GM12875 (cell line): ENCODE measurements at regions not wholly inside any gene's neighbourhood (a gene's known extent, or its start where the extent isn't known, plus 50 kb on each side); places are given as distances from the start of the nearest gene placed in this dataset.
"Not testable (repeated sequence)": the region's sequence is repeated elsewhere in the genome, so short reads cannot be mapped to it uniquely, and the experiment has no call there.

Experiments used
- H3K4me3 ChIP-seq: one replicate; pipeline ENCODE4 v1.5.1; 2011; ENCODE audit warnings: low read depth, low read length, control low read depth
- CTCF ChIP-seq: IDR thresholded peaks from 2 replicates; pipeline ENCODE4 v1.5.1; 2011; ENCODE audit warnings: low read depth, mild to moderate bottlenecking, control low read depth, inconsistent platforms, low read length, moderate library complexity, borderline replicate concordance; ENCODE audit not compliant: insufficient read depth

GRCh38 chr9:118692613-118693012 lies 676.6 kb downstream of the BRINP1 start:
- no peak overlapping the region for H3K4me3 ChIP-seq
- TF ChIP-seq CTCF, result no peak

- no peak overlapping the region for H3K4me3 ChIP-seq
- TF ChIP-seq CTCF, result no peak
Measured at GRCh38 chr9:118693645-118694044, 675.6 kb downstream of the BRINP1 start.

GRCh38 chr9:118695249-118695648 lies 674.0 kb downstream of the BRINP1 start:
- not testable (repeated sequence) for H3K4me3 ChIP-seq

GRCh38 chr9:118701985-118702384 lies 667.2 kb downstream of the BRINP1 start:
- no peak for TF ChIP-seq CTCF
- H3K4me3 ChIP-seq, result no peak overlapping the region

GRCh38 chr9:118711843-118712242 lies 657.4 kb downstream of the BRINP1 start:
- no peak for TF ChIP-seq CTCF
- H3K4me3 ChIP-seq, result no peak overlapping the region

GRCh38 chr9:118721276-118721675 lies 648.0 kb downstream of the BRINP1 start:
- H3K4me3 ChIP-seq, result no peak overlapping the region
- no peak for TF ChIP-seq CTCF

GRCh38 chr9:118721923-118722322 lies 647.3 kb downstream of the BRINP1 start:
- H3K4me3 ChIP-seq, result no peak overlapping the region
- TF ChIP-seq CTCF, result no peak

GRCh38 chr9:118729981-118730380 lies 639.3 kb downstream of the BRINP1 start:
- no peak overlapping the region for H3K4me3 ChIP-seq
- TF ChIP-seq CTCF, result no peak
